GM18511 (cell line): ENCODE measurements at regions not wholly inside any gene's neighbourhood (a gene's known extent, or its start where the extent isn't known, plus 50 kb on each side); places are given as distances from the start of the nearest gene placed in this dataset.
"Not testable (repeated sequence)": the region's sequence is repeated elsewhere in the genome, so short reads cannot be mapped to it uniquely, and the experiment has no call there.

ENCODE experiments used
- ATAC-seq: cut with Tn5 transposase; IDR thresholded peaks from one replicate; pipeline ENCODE4 v1.9.1; 2021; ENCODE audit warnings: mild to moderate bottlenecking, moderate library complexity; ENCODE audit not compliant: unreplicated experiment

DNA sequence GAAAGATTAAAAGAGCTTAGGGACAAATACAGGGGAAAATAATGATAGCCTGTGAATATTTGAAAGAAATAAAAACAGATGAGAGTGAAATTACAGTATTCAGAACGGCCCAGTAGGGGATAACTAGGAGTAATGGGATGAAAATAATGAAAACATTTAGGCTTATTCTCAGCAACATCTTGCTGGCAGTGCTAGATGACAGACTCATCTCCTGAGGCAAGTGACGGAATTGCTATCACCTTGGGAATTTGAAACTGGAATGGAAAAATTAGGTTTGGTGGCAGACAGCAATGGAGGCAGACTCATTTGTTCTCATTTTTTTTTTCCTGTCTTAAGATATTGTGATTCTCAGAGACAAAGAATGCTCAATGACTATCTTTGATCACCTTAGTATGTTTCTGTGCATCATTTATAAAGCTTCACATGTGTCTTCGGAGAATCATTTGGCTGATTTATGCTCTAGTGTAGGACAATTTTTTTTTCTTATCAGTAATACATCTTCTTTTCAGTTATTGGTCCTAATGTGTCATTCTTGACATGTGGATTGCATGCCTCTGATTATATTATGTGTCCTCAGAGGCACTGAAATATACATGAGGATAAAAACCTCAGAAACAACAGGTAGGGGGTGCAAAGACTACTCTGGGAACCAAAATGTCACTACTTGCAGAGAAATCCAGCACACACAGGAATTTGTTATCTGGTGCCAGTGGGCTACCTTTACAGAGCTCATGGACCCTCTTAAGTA lies 711.7 kb downstream of the EDEM1 start:
- no peak for ATAC-seq

DNA sequence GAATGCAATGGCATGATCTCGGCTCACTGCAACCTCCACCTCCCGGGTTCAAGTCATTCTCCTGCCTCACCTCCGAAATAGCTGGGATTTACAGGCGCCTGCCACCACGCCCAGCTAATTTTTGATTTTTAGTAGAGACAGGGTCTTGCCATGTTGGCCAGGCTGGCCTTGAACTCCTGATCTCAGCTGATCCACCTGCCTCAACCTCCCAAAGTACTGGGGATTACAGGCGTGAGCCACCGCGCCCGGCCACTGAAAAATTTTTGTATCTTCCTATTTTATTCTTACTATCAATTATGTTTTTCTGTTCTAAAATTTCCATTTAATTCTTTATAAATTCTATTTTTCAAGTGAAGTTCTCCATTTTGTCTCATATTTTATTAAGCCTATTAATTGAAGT lies 730.4 kb downstream of the EDEM1 start:
- ATAC-seq = no peak

GRCh38 chr3:5918626-5919025 lies 731.1 kb downstream of the EDEM1 start:
- ATAC-seq = no peak

- no peak for ATAC-seq
Observed at GRCh38 chr3:5929027-5929426, 741.5 kb downstream of the EDEM1 start.

GRCh38 chr3:5944061-5944460 lies 756.6 kb downstream of the EDEM1 start:
- not testable (repeated sequence) for ATAC-seq

DNA sequence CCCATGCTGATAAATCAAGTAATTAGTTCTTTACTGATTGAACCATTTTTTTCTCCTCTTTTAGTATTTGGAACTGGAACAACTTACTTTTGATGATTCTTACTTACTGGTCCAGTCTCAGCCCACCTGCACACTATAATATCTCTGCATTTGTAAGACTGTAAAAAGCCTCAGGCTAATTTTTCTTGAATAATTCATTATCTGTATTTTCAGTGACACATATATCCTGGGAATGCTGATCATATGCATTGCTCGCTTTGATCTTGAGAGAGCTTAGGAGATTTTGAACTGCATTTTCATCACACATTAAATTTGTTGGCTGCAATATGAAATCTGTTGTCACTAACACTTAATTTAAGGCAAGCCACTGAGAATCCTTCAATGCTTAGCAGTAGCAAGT lies 760.6 kb downstream of the EDEM1 start:
- no peak for ATAC-seq

GRCh38 chr3:5951026-5951425 lies 763.5 kb downstream of the EDEM1 start:
- ATAC-seq = no peak

- ATAC-seq = no peak
Observed at GRCh38 chr3:5972586-5972985, 785.1 kb downstream of the EDEM1 start.

DNA sequence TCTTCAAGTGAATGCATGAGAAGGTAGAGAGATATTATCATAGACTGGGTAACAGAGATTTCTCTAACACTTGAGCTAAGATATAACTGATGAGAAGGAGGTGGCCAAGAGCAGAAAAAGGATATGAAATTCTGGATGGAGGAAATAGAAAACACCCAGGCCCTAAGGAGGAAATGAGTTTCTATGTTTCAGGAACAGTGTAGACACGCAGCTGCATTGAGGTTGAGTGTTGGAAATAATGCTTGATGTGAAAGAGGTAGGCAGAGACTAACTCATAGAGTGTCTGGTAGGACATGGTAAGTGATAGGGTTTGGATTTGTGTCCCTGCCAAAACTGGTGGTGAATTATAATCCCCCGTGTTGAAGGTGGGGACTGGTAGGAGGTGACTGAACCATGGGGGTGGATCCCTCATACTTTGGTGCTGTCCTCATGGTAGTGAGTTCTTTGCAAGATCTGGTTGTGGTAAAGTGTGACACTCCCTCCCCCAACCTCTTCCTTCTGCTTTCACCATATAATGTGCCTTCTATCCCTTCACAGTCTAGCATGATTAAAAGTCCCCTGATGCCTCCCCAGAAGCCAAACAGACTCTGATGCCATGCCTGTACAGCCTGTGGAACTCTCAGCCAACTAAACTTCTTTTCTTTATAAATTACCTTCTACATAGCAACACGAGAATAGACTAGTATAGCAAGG lies 787.3 kb downstream of the EDEM1 start:
- ATAC-seq = no peak

DNA sequence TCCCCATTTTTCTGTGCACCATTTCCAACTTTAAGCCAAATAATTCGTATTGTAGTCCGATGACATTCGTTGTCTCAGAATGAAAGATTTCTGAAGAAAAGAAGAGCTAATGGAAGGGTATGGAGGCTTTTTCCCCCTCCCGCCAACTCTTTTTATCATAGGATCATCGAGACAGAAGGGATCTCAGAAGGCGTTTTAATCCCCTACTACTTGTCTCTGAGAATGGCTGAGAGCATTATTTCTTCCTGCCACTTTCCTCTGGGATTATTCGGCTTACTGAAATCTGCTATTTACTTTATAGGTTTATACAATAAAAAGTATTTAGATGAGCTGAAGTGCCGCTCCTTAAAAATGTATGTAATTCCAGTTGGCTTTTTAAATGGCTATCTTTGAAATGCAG lies 789.8 kb downstream of the EDEM1 start:
- ATAC-seq = no peak

DNA sequence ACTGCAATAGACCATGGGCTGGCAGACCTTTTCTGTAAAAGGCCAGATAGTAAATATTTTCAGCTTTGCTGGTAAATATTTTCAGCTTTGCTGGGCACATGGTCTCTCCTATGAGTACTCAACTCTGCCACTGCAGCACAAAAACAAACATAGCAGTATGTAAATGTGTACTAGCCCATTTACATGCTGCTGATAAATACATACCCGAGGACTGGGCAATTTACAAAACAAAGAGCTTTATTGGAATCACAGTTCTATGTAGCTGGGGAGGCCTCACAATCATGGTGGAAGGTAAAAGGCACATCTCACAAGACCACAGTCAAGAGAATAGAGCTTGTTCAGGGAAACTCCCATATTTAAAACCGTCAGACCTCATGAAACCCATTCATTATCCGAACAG lies 793.0 kb downstream of the EDEM1 start:
- ATAC-seq = no peak

DNA sequence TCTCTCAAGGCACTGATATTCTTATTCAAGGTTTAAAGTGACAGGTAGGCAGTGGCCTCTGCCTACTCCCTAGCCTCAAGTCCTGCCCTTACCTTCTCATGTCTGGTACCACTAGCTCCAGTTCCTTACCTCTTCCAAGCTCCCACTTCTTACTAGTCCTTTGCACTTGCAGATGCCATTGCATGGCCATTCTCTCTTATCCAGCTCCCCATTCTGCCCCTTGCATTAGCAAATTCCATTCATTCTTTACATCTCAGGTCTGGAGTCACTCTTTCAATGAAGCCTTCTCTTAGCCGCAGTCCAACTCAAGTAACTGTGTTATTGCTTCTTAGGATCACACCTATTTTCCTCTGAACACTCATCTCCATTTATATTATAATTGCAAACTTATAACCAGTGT lies 807.1 kb downstream of the EDEM1 start:
- ATAC-seq = no peak

- ATAC-seq = no peak
Observed at GRCh38 chr3:6018456-6018855, 830.9 kb downstream of the EDEM1 start.

DNA sequence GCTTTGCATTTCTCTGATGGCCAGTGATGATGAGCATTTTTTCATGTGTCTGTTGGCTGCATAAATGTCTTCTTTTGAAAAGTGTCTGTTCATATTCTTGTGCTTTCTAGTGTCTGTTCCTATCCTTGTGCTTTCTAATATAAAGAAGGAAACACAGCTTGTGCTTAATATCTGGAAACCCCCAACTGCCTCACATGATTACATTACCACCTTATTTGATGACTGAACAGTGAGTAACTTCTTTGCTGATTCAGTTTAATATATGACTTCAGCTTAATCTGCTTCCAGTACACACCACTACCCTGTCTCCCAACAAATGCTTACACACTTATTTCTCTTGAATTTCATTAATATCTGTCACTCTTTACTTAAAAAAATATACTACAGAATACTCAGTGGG lies 835.1 kb downstream of the EDEM1 start:
- no peak for ATAC-seq

- no peak for ATAC-seq
Observed at GRCh38 chr3:6025032-6025431, 835.9 kb upstream of the GRM7 start.

DNA sequence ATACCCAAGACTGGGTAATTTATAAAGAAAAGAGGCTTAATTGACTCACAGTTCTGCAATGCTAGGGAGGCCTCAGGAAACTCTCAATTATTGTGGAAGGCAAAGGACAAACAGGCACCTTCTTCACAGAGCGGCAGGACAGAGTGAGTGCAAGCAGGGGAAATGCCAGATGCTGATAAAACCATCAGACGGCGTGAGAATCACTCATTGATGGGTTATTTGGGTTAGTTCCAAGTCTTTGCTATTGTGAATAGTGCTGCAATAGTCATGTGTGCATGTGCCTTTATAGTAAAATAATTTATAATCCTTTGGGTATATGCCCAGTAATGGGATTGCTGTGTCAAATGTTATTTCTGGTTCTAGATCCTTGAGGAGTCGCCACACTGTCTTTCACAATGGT lies 830.3 kb upstream of the GRM7 start:
- ATAC-seq = not testable (repeated sequence)

GRCh38 chr3:6035626-6036025 lies 825.3 kb upstream of the GRM7 start:
- ATAC-seq = no peak

DNA sequence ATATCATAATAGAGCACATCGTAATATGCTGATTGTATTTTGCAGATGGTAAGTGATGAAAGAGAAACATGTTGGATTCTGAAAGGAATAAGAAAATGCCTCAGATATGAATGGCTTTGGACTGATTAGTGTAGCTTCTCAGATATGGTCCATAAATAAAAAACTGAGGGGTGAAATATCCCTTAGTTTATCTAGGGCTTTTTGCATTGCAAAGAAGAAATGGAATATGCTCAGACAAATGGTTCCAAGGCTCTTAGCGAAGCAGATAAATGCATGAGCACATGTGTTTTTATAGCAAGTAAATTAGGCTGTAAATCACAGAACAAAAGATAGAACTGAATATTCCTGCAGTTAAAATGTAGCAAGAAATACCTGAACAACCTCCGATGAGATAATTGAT lies 820.9 kb upstream of the GRM7 start:
- no peak for ATAC-seq

DNA sequence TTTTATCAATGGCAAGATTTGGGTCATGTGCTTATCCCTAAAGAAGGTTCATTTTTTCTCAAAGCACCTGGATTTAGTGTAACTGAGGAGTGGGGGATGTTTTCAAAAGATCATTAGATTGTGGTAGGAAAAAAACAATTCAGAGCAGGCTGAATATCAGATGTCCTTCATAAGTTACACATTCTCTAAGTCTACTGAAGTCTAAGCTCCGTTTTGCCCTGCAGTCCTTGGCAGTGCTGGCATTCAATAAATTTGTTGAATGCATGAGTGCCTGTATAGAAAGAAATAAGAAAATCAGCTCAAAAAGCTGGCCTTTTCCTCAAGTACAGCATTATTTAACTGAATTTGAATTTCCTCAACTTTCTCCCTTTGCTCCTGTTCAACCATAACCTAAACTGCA lies 819.0 kb upstream of the GRM7 start:
- ATAC-seq = no peak

DNA sequence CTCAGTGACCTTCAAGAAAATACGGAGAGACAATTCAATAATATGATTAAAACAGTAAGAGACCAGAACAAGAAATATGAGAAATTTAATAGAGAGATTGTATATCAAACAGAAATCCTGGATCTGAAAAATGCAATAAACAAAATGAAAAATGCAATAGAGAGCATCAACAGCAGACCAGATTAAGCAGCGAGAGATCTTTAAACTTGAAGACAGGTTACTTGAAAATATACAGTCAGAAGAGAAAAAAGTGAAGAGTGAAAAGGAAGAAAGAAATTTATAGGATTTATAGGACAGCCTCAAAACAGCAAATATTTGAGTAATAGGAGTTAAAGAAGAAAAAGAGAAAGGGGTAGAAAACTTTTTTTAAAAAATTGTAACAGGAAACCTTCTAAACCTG lies 813.9 kb upstream of the GRM7 start:
- no peak for ATAC-seq

GRCh38 chr3:6060251-6060650 lies 800.7 kb upstream of the GRM7 start:
- ATAC-seq = no peak

DNA sequence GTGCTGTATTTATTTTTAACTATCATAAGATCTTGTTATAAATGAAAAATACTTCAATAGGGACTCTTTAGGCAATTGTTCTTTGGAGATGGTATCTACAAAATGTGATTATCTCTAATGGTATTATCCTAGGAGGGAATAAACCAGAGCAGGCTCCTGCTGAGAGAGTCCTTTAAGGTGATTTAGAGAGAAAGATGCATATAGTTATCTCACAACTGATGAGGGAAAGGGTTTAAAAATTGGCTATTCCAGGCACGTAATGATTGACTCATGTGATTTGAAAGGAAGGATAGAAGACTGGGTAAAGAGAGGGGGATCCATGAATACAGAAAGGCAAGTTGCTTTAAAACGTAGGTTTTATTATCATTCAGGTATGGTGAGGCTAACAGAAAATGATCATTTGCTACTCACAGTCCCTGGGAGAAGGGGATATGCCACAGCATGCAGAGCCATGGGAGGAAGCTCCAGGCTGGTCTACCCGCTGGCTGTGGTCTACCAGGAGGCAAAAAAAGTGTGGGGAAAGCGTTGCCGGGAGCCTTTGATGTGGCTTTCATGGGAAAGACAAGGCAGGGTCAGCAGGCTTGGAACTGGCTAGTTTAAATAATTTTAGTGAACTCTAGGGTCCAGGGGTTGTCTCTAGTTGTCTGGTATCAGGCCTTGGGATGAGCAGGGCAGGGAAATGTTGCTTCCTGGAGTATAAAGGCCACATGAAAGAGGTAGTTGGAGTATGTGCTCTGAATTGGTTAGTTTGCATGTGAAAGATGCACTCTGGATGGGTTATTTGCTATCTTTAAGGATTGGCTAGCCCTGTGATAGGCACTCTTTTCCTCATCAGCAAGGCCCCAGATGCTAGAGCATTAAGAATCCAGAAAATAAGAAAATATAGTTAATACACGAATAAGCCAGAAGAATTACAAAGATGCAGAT lies 798.4 kb upstream of the GRM7 start:
- no peak for ATAC-seq
